Keratinocyte (primary cell): ENCODE measurements at regions not wholly inside any gene's neighbourhood (a gene's known extent, or its start where the extent isn't known, plus 50 kb on each side); places are given as distances from the start of the nearest gene placed in this dataset.

Experiments used
- CTCF ChIP-seq, 3 experiments: IDR thresholded peaks in 1 of 3; conservative IDR thresholded peaks in 1 of 3; optimal IDR thresholded peaks in 1 of 3; 2 replicates in 2 of 3; 3 replicates in 1 of 3; pipeline versions ENCODE3 to v1.5.1; 2011; ENCODE audit warnings: low read length in 3 of 3, mild to moderate bottlenecking in 3 of 3, moderate library complexity in 2 of 3, control low read depth in 1 of 3, inconsistent platforms in 1 of 3; ENCODE audit not compliant: insufficient read depth in 2 of 3; ENCODE audit errors: extremely low read depth in 1 of 3
- EZH2 ChIP-seq: IDR thresholded peaks from one replicate; pipeline ENCODE4 v1.6.1; 2012; ENCODE audit warnings: inconsistent platforms, mild to moderate bottlenecking, low read length, moderate library complexity

GRCh38 chr3:154684021-154684420, 254.0 kb upstream of the GPR149 start:
- TF ChIP-seq CTCF (optimal IDR thresholded peaks at IDR 0.05 in 1 of 3, IDR thresholded peaks at IDR 0.05 in 1 of 3, conservative IDR thresholded peaks at IDR 0.05 in 1 of 3; ENCODE audit: extremely low read depth in 1 of 3, insufficient read depth in 2 of 3, low read length in 3 of 3) (no peak), EZH2 (no peak)
